Type B pancreatic cell (in vitro differentiated cells): ENCODE measurements at regions not wholly inside any gene's neighbourhood (a gene's known extent, or its start where the extent isn't known, plus 50 kb on each side); places are given as distances from the start of the nearest gene placed in this dataset.

Source experiments
- DNase-seq: peaks from one replicate; pipeline ENCODE4 v3.0.0; 2021; ENCODE audit warnings: mixed read lengths; ENCODE audit not compliant: unreplicated experiment; ENCODE audit errors: extremely low spot score
- H3K27ac Mint-ChIP-seq: 2 replicates; pipeline ENCODE4 v1.8.0; 2021; ENCODE audit warnings: mild to moderate bottlenecking, mixed read lengths
- H3K27me3 Mint-ChIP-seq: 2 replicates; pipeline ENCODE4 v1.8.0; 2021; ENCODE audit warnings: mixed read lengths
- H3K36me3 Mint-ChIP-seq: 2 replicates; pipeline ENCODE4 v1.8.0; 2021; ENCODE audit warnings: mixed read lengths
- H3K4me1 Mint-ChIP-seq: one replicate; pipeline ENCODE4 v1.8.0; 2021; ENCODE audit warnings: mixed read lengths; ENCODE audit not compliant: unreplicated experiment
- H3K4me3 Mint-ChIP-seq: 2 replicates; pipeline ENCODE4 v1.8.0; 2021; ENCODE audit warnings: mild to moderate bottlenecking, mixed read lengths
- H3K9me3 Mint-ChIP-seq: 2 replicates; pipeline ENCODE4 v1.8.0; 2021; ENCODE audit warnings: mixed read lengths
- TF ChIP-seq, protein P1 (sequence below): fragments of 200-600 bp; sonication (generic); conservative IDR thresholded peaks from 2 replicates; pipeline ENCODE4 v1.5.0; 2021; ENCODE audit warnings: antibody characterized with exemption, mild to moderate bottlenecking

DNA sequence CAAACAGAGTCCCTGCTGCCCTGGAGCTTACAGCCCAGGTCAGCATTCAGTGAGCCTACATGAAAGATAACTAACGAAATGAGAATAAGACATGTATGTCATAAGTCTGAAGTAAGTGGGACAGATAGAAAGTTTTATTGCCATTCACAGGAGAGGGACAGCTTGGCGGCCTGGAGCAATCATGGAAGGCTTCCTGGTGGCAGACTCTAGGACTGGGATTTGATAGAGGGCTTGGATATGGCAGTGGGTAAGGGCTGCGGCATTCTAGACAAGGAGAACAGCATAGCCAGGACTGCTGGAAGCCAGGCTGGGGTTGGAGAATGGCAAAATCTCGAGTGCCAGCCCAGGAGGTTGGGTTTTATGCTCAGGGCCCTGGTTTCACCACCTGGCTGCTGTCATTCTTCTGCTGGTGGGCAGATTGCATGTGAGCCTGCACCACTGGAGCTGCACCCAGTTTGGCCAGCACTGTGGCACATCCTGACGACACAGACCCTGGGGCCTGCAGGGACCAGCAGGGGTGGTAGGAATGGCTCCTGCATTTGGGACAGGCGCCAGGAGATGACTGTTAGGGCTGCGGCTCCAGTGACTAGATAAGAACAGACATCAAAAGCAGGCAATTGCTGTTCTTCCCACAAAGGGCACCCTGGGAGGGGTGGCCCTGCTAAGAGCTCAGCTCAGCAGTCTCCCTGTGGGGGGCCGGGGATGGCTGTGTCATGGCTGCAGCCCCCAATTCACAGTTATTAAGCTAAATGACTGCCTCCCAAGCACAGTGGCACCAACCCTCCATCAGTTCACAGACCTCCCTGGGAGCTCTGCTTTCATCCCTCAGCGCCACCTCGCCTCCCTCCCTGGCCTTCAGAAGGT, 161.1 kb downstream of the RPS24 start:
- TF ChIP-seq, protein P1, sequence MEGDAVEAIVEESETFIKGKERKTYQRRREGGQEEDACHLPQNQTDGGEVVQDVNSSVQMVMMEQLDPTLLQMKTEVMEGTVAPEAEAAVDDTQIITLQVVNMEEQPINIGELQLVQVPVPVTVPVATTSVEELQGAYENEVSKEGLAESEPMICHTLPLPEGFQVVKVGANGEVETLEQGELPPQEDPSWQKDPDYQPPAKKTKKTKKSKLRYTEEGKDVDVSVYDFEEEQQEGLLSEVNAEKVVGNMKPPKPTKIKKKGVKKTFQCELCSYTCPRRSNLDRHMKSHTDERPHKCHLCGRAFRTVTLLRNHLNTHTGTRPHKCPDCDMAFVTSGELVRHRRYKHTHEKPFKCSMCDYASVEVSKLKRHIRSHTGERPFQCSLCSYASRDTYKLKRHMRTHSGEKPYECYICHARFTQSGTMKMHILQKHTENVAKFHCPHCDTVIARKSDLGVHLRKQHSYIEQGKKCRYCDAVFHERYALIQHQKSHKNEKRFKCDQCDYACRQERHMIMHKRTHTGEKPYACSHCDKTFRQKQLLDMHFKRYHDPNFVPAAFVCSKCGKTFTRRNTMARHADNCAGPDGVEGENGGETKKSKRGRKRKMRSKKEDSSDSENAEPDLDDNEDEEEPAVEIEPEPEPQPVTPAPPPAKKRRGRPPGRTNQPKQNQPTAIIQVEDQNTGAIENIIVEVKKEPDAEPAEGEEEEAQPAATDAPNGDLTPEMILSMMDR: no peak
- H3K36me3 Mint-ChIP-seq: no peaks in the 10 kb centered on the region
- no peak overlapping the region for H3K4me3 Mint-ChIP-seq
- H3K27me3 Mint-ChIP-seq: no peaks in the 10 kb centered on the region
- no peaks in the 10 kb centered on the region for H3K4me1 Mint-ChIP-seq
- DNase-seq: no peak
- H3K27ac Mint-ChIP-seq: no peak overlapping the region
- H3K9me3 Mint-ChIP-seq: no peaks in the 10 kb centered on the region

DNA sequence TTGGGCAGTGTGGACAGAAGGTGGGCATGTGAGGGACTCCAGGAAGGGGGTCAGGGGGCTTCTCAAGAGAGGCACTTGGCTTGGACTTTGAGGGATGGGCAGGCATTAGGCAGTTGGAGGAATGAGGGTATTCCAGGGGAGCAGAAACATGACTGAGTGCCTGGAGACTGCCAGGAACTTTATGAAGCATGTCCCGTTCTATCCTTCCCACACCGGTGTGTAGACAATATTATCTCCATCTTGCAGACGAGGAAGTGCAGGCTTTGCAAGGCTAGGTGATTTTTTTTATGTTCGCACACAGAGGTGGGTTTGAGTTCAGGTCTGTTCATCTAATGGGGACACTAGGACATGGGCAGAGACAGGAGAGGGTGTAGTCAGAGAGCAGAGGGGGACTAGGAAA, 162.7 kb downstream of the RPS24 start:
- H3K27me3 Mint-ChIP-seq: no peaks in the 10 kb centered on the region
- TF ChIP-seq, protein P1: no peak
- peaks cover under 1% of the 10 kb centered on the region for H3K4me1 Mint-ChIP-seq
- no peak overlapping the region for H3K4me3 Mint-ChIP-seq
- H3K9me3 Mint-ChIP-seq: no peaks in the 10 kb centered on the region
- H3K36me3 Mint-ChIP-seq: no peaks in the 10 kb centered on the region
- no peak overlapping the region for H3K27ac Mint-ChIP-seq
- no peak for DNase-seq

DNA sequence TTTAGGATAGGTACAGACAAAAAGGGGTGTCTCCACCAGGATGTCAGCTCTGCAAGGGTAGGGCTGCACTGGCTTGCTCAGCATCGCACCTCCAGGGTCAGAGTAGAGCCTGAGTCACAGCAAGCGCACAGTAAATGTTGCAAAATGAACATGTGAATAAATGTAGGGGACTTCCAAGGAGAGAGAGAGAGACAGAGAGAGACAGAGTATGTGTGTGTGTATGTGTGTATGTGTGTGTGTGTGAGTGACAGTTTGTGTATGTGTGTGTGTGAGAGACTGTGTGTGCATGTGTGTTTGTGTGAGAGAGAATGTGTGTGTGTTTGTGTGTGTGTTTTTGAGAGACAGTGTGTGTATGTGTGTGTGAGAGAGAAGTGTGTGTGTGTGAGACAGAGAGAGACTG, 163.3 kb downstream of the RPS24 start:
- Mint-ChIP-seq H3K4me3 (no peak overlapping the region), H3K27ac (no peak overlapping the region), H3K9me3 (no peaks in the 10 kb centered on the region), H3K4me1 (peaks cover 6% of the 10 kb centered on the region), H3K36me3 (no peaks in the 10 kb centered on the region), H3K27me3 (no peaks in the 10 kb centered on the region)
- TF ChIP-seq, protein P1: no peak
- no peak for DNase-seq

DNA sequence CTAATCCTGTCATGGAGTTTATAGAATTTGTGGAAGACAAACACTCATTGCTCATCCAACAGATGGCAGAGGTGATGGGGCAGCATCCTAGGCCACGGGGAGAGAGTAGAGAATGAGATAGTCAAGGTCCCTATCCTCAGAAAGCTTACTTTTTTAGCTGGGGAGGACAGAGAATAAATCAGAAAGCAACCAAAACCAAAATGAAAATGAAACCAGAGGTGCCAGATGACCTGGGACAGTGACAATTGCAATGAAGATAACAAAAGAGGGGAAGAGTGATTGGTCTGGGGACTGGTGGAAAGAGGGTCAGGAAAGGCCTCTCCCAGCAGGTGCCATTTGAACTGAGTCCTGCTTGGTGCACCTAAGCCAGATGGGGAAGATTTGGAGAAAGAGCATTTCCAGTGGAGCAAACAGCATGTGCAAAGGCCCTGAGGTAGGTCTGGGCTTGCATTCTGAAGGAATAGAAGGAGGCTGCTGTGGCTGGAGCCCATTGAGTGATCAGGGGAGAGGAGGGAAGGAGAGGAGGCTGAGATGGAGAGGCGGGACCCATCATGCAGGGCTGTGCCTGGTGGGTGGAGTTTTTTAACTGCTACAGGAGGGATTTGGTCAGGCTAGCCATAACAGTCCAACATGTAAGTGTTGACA, 164.1 kb downstream of the RPS24 start:
- Mint-ChIP-seq H3K27ac (no peak overlapping the region), H3K4me3 (no peak overlapping the region), H3K27me3 (peaks cover 4% of the 10 kb centered on the region), H3K9me3 (no peaks in the 10 kb centered on the region), H3K36me3 (no peaks in the 10 kb centered on the region), H3K4me1 (peaks cover 6% of the 10 kb centered on the region)
- TF ChIP-seq, protein P1: no peak
- no peak for DNase-seq

DNA sequence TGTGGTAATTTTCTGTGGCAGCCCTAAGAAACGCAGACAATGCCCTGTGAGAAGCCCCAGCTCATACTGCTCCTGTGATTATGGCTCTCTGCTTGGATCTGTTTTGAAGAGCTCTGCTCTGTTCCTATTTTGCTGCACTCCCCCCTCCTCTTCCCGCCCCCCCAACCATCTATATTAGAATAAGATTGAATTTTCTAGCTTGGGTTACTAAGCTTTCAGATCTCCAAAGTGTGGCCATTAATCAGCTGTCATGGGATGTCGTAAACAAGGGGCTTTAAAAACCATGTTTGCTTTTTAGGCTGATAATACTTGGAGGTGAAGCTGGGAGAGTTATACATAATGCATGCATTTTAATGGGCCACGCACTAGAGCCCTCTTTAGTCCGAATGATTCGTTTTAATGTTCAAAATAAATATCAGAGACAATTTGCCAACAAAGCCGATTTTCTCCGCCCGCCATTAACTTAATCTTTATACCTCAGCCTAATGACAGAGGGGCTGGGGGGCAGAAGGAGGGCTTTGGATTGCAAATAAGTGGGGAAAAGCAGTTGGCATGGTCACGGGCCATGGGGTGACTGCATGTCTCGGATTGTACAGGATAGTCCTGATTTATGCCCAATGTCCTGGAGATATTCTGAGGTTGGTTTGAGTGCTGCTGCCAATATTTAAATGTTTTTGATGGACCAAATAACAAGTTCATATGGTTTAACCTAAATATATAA, 165.5 kb downstream of the RPS24 start:
- Mint-ChIP-seq H3K27ac (no peak overlapping the region), H3K4me1 (peaks cover 6% of the 10 kb centered on the region), H3K9me3 (no peaks in the 10 kb centered on the region), H3K27me3 (peaks cover 4% of the 10 kb centered on the region), H3K4me3 (no peak overlapping the region), H3K36me3 (no peaks in the 10 kb centered on the region)
- no peak for DNase-seq
- TF ChIP-seq, protein P1: no peak
